ENCODE measurements at regions not wholly inside any gene's neighbourhood (a gene's known extent, or its start where the extent isn't known, plus 50 kb on each side); places are given as distances from the start of the nearest gene placed in this dataset.

DNA sequence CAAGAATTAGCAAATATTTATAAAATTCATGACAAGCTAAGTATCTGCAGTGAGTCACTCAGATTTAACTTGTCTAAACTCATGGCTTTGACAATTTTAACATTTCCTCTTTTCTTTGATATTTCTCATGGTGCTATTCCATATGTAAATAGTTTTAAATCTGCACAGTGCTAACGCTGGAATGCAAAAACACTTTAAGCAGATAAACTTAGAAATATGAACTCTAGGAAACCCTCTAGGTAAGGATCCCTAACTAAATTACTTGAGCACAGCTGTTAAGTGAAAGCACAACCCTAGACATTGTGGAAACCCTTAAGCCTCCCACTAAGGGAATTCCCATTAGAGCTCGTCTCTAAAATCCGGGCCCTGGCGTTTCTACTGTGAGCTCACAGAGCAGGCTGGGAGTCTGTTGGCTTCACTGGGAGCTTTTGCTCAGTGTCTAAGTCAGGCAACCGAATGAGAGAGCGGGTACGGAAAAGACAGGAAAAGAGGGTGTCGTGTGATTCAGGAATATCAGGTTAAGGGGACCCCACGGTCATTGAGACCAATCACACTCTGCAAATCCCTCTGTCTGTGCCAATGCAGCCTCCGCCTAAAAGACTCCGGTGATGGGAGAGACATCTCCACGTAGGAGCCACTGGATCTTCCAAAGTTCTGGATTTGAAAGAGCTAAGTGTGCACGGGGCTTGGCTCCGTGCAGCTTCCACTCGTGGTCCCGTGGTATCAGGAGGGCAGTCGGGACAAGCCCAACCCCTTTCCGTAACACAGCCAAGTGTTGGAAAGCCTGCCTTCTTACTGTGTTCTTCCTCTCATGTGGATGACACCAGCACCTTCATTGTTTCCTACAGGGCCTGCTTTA lies 112.3 kb upstream of the RPS6KA2 start:
- Mint-ChIP-seq H3K27me3 (ENCODE audit: unreplicated experiment) (no peaks in the 10 kb centered on the region), H3K36me3 (ENCODE audit: insufficient read depth, unreplicated experiment) (peaks cover 7% of the 10 kb centered on the region), H3K9me3 (ENCODE audit: low read depth, unreplicated experiment) (no peaks in the 10 kb centered on the region), H3K4me3 (ENCODE audit: low read depth, unreplicated experiment) (no peak overlapping the region), H3K27ac (ENCODE audit: unreplicated experiment) (no peak overlapping the region), H3K4me1 (ENCODE audit: low read depth, unreplicated experiment) (peaks cover 21% of the 10 kb centered on the region)
- DNase-seq, result no peak
- BruUV-seq (replicated peaks), result no TSS peak
- intact Hi-C loops (cut with micrococcal nuclease; ENCODE audit: unreplicated experiment), result no loop called here
- TF ChIP-seq, protein P1, sequence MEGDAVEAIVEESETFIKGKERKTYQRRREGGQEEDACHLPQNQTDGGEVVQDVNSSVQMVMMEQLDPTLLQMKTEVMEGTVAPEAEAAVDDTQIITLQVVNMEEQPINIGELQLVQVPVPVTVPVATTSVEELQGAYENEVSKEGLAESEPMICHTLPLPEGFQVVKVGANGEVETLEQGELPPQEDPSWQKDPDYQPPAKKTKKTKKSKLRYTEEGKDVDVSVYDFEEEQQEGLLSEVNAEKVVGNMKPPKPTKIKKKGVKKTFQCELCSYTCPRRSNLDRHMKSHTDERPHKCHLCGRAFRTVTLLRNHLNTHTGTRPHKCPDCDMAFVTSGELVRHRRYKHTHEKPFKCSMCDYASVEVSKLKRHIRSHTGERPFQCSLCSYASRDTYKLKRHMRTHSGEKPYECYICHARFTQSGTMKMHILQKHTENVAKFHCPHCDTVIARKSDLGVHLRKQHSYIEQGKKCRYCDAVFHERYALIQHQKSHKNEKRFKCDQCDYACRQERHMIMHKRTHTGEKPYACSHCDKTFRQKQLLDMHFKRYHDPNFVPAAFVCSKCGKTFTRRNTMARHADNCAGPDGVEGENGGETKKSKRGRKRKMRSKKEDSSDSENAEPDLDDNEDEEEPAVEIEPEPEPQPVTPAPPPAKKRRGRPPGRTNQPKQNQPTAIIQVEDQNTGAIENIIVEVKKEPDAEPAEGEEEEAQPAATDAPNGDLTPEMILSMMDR (IDR thresholded peaks at IDR 0.05; ENCODE audit: unreplicated experiment), result no peak
- CTCF ChIA-PET, result no interaction called here

DNA sequence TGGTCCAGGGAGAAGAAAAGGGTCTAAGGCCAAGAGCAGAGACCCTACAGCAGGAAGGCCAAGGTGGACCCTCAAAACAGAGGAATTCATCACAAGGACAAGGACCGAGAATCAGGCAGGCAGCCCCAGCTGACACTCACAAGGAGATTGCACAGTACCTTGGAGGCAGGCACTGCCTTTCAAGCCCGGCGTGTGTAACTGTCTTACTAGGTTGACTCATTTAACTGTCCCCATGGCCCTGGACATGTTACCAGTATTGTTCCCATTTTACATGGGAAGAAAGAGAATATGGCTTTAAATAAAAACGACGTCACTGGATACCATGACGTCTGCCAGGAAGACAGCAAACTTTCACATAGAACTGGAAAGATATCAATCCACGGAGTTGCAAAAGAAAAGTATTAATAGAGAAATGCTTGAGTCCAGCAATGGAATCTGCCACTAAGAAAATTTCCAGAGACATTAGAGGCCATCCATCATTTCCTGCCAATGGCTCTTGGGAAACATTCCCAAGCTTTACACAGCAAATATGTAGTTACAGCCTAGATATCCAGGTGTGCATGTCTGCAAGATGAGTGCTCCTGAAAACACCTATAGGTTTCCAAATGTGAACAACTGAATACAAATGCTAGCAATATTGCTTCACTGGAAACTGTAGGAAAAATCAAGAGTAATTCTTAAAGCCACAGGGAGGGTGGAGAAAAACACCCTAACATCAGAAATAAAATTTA lies 111.5 kb upstream of the RPS6KA2 start:
- no peak overlapping the region for H3K27ac Mint-ChIP-seq (ENCODE audit: unreplicated experiment)
- H3K27me3 Mint-ChIP-seq (ENCODE audit: unreplicated experiment), result no peaks in the 10 kb centered on the region
- H3K4me1 Mint-ChIP-seq (ENCODE audit: low read depth, unreplicated experiment), result peaks cover 29% of the 10 kb centered on the region
- CTCF ChIA-PET, result no interaction called here
- H3K4me3 Mint-ChIP-seq (ENCODE audit: low read depth, unreplicated experiment), result no peak overlapping the region
- H3K36me3 Mint-ChIP-seq (ENCODE audit: insufficient read depth, unreplicated experiment), result peaks cover 7% of the 10 kb centered on the region
- TF ChIP-seq, protein P1 (IDR thresholded peaks at IDR 0.05; ENCODE audit: unreplicated experiment), result no peak
- BruUV-seq (replicated peaks), result no TSS peak
- intact Hi-C loops (cut with micrococcal nuclease; ENCODE audit: unreplicated experiment), result no loop called here
- H3K9me3 Mint-ChIP-seq (ENCODE audit: low read depth, unreplicated experiment), result no peaks in the 10 kb centered on the region
- no peak for DNase-seq

DNA sequence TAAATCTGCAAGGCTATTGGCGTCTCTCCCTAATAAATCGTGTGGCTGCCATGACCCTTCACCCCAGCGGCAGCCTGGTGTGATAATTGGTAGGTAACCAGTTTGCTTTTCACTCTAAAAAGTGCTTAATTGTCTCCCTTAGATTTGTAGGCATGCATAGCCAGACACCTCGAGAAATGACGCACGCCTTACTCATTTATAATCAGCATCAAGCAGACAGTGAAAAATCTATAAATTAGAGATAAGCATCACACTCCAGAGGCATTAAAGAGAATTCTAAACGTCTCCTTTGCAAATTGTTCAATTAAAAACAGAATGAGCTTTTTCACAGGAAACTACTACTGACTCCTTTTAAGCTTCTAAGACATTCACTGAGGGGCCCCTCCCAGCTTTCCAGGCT lies 110.2 kb upstream of the RPS6KA2 start:
- peaks cover 7% of the 10 kb centered on the region for H3K36me3 Mint-ChIP-seq (ENCODE audit: insufficient read depth, unreplicated experiment)
- peak overlapping the region; percentile 91 for H3K27ac Mint-ChIP-seq (ENCODE audit: unreplicated experiment)
- peaks cover 33% of the 10 kb centered on the region for H3K4me1 Mint-ChIP-seq (ENCODE audit: low read depth, unreplicated experiment)
- peak; percentile 61 for DNase-seq
- H3K9me3 Mint-ChIP-seq (ENCODE audit: low read depth, unreplicated experiment), result no peaks in the 10 kb centered on the region
- CTCF ChIA-PET, result interaction anchor here (0.7 to 1.1 kb wide), 3 partner anchors 9 to 195 kb away, joined by 3 to 4 read pairs (median 3); no protein-coding TSS in a partner anchor
- no peaks in the 10 kb centered on the region for H3K27me3 Mint-ChIP-seq (ENCODE audit: unreplicated experiment)
- no TSS peak for BruUV-seq (replicated peaks)
- H3K4me3 Mint-ChIP-seq (ENCODE audit: low read depth, unreplicated experiment), result peak overlapping the region; percentile 38
- intact Hi-C loops (cut with micrococcal nuclease; ENCODE audit: unreplicated experiment), result loop anchor here (2.0 kb wide), 1 partner anchor 114 kb away; no protein-coding TSS in a partner anchor
- TF ChIP-seq, protein P1 (IDR thresholded peaks at IDR 0.05; ENCODE audit: unreplicated experiment), result no peak

DNA sequence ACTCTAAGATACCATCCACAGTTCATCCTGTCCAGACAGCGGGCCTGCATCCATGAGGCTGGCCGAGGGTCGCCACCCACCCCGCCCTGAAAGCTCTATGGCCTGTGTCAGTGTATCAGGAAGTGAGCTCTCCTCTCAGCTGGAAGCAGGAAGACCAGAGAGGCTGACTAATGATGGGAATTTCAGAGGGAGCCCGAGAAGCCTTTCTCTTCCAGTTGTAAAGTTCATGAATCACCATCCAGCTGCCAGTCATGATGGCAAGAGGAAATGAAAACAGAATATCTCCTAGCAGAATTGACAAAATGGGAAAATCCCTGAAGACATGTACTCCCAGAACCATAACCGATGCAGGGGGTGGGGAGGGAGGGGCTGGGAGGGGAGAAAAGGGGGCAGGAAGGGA lies 109.6 kb upstream of the RPS6KA2 start:
- TF ChIP-seq, protein P1 (IDR thresholded peaks at IDR 0.05; ENCODE audit: unreplicated experiment), result no peak
- no peaks in the 10 kb centered on the region for H3K27me3 Mint-ChIP-seq (ENCODE audit: unreplicated experiment)
- intact Hi-C loops (cut with micrococcal nuclease; ENCODE audit: unreplicated experiment), result loop anchor here (2.0 kb wide), 1 partner anchor 114 kb away; no protein-coding TSS in a partner anchor
- no peaks in the 10 kb centered on the region for H3K9me3 Mint-ChIP-seq (ENCODE audit: low read depth, unreplicated experiment)
- CTCF ChIA-PET, result interaction anchor here (0.7 to 0.8 kb wide), 2 partner anchors 9 to 30 kb away, joined by 4 to 8 read pairs; no protein-coding TSS in a partner anchor
- H3K36me3 Mint-ChIP-seq (ENCODE audit: insufficient read depth, unreplicated experiment), result peaks cover 7% of the 10 kb centered on the region
- peak overlapping the region; percentile 91 for H3K27ac Mint-ChIP-seq (ENCODE audit: unreplicated experiment)
- H3K4me1 Mint-ChIP-seq (ENCODE audit: low read depth, unreplicated experiment), result peaks cover 33% of the 10 kb centered on the region
- peak overlapping the region; percentile 38 for H3K4me3 Mint-ChIP-seq (ENCODE audit: low read depth, unreplicated experiment)
- peak; percentile 45 for DNase-seq
- no TSS peak for BruUV-seq (replicated peaks)

All from Calu3 (cell line).